Globus pallidus (tissue), 1 donor: ENCODE measurements at regions not wholly inside any gene's neighbourhood (a gene's known extent, or its start where the extent isn't known, plus 50 kb on each side); places are given as distances from the start of the nearest gene placed in this dataset.
A peak's percentile ranks its signal among the peaks of the same experiment; 100 is the strongest.
"Not testable (repeated sequence)": the region's sequence is repeated elsewhere in the genome, so short reads cannot be mapped to it uniquely, and the experiment has no call there.

Experiments
- DNase-seq: peaks from one replicate; pipeline ENCODE4 v3.0.0-alpha.2; 2015; ENCODE audit warnings: low spot score

- DNase-seq, result peak; percentile 55
These were observed 131.9 kb upstream of the PCGF5 start for GRCh38 chr10:91088300-91089140.

GRCh38 chr10:91090761-91091529, 129.5 kb upstream of the PCGF5 start:
- DNase-seq, result peak; percentile 9

- no peak for DNase-seq
These were observed 128.7 kb upstream of the PCGF5 start for GRCh38 chr10:91091780-91092179.

GRCh38 chr10:91096274-91096673, 124.2 kb upstream of the PCGF5 start:
- no peak for DNase-seq

GRCh38 chr10:91097313-91097712, 123.2 kb upstream of the PCGF5 start:
- no peak for DNase-seq

- not testable (repeated sequence) for DNase-seq
These were observed 122.4 kb upstream of the PCGF5 start for GRCh38 chr10:91098021-91098420.

GRCh38 chr10:91103384-91104192, 116.9 kb upstream of the PCGF5 start:
- DNase-seq, result no peak

GRCh38 chr10:91104193-91105041, 116.0 kb upstream of the PCGF5 start:
- DNase-seq, result no peak

GRCh38 chr10:91105269-91105668, 115.2 kb upstream of the PCGF5 start:
- DNase-seq, result no peak

- DNase-seq, result no peak
These were observed 111.6 kb upstream of the PCGF5 start for GRCh38 chr10:91108820-91109219.

GRCh38 chr10:91111060-91111459, 109.4 kb upstream of the PCGF5 start:
- no peak for DNase-seq

- no peak for DNase-seq
These were observed 104.7 kb upstream of the PCGF5 start for GRCh38 chr10:91115618-91116390.

- no peak for DNase-seq
These were observed 103.0 kb upstream of the PCGF5 start for GRCh38 chr10:91117505-91117904.

GRCh38 chr10:91120348-91120747, 100.1 kb upstream of the PCGF5 start:
- DNase-seq, result no peak

- peak; percentile 2 for DNase-seq
These were observed 97.2 kb upstream of the PCGF5 start for GRCh38 chr10:91123261-91123660.

- no peak for DNase-seq
These were observed 96.4 kb upstream of the PCGF5 start for GRCh38 chr10:91124016-91124415.

GRCh38 chr10:91126471-91126870, 94.0 kb upstream of the PCGF5 start:
- no peak for DNase-seq

- no peak for DNase-seq
These were observed 93.0 kb upstream of the PCGF5 start for GRCh38 chr10:91127341-91128082.

- DNase-seq, result no peak
These were observed 85.3 kb upstream of the PCGF5 start for GRCh38 chr10:91135113-91135512.
